Liver (tissue), 3 donors: ENCODE measurements at regions not wholly inside any gene's neighbourhood (a gene's known extent, or its start where the extent isn't known, plus 50 kb on each side); places are given as distances from the start of the nearest gene placed in this dataset.

Source experiments
- JUND ChIP-seq, 2 donors: IDR thresholded peaks; 2 replicates each; pipeline ENCODE4 v1.6.1; 2016; ENCODE audit warnings: antibody characterized with exemption in 2 of 2
- SP1 ChIP-seq: IDR thresholded peaks from 2 replicates; pipeline ENCODE4 v1.6.1; 2018; ENCODE audit warnings: antibody characterized with exemption, mild to moderate bottlenecking
- YY1 ChIP-seq: IDR thresholded peaks from 2 replicates; pipeline ENCODE4 v1.6.1; 2016; ENCODE audit warnings: antibody characterized with exemption, mild to moderate bottlenecking
- TF ChIP-seq, protein P1 (sequence below): fragments of 150-350 bp; IDR thresholded peaks from 2 replicates; pipeline ENCODE4 v1.5.1; 2017; ENCODE audit warnings: improper control_type of control experiment, low read depth, low read length; ENCODE audit not compliant: missing input control
- TF ChIP-seq, protein P2 (sequence below): IDR thresholded peaks from 2 replicates; pipeline ENCODE4 v1.6.1; 2016; ENCODE audit warnings: antibody characterized with exemption, mild to moderate bottlenecking
- TF ChIP-seq, protein P3 (sequence below): IDR thresholded peaks from 2 replicates; pipeline ENCODE4 v1.6.1; 2016; ENCODE audit warnings: antibody characterized with exemption
- donor health status: healthy.
- donor health status: healthy.

DNA sequence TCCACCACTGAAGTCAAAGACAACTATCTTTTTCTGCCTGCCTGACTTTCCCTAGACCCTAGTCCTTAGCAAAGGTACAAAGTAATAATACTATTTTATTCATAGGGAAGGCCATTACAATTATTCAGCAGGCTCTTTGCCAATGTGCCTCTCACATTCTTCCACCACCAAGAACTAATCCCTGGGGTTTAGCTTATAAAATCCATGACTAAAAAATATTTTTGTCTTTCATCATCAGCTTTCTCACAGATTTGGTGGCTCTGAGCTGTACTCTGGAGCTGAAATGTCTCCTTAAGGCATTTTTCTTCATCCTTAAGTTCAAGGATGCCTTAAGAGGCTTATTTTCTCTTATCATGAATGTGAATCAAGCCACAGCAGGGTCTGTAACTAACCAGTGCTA, 96.1 kb downstream of the OXGR1 start:
- TF ChIP-seq, protein P1, sequence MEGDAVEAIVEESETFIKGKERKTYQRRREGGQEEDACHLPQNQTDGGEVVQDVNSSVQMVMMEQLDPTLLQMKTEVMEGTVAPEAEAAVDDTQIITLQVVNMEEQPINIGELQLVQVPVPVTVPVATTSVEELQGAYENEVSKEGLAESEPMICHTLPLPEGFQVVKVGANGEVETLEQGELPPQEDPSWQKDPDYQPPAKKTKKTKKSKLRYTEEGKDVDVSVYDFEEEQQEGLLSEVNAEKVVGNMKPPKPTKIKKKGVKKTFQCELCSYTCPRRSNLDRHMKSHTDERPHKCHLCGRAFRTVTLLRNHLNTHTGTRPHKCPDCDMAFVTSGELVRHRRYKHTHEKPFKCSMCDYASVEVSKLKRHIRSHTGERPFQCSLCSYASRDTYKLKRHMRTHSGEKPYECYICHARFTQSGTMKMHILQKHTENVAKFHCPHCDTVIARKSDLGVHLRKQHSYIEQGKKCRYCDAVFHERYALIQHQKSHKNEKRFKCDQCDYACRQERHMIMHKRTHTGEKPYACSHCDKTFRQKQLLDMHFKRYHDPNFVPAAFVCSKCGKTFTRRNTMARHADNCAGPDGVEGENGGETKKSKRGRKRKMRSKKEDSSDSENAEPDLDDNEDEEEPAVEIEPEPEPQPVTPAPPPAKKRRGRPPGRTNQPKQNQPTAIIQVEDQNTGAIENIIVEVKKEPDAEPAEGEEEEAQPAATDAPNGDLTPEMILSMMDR, result no peak
- no peak for TF ChIP-seq JUND (IDR thresholded peaks at IDR 0.05)
- no peak for TF ChIP-seq SP1
- TF ChIP-seq YY1, result no peak
- TF ChIP-seq, protein P2, sequence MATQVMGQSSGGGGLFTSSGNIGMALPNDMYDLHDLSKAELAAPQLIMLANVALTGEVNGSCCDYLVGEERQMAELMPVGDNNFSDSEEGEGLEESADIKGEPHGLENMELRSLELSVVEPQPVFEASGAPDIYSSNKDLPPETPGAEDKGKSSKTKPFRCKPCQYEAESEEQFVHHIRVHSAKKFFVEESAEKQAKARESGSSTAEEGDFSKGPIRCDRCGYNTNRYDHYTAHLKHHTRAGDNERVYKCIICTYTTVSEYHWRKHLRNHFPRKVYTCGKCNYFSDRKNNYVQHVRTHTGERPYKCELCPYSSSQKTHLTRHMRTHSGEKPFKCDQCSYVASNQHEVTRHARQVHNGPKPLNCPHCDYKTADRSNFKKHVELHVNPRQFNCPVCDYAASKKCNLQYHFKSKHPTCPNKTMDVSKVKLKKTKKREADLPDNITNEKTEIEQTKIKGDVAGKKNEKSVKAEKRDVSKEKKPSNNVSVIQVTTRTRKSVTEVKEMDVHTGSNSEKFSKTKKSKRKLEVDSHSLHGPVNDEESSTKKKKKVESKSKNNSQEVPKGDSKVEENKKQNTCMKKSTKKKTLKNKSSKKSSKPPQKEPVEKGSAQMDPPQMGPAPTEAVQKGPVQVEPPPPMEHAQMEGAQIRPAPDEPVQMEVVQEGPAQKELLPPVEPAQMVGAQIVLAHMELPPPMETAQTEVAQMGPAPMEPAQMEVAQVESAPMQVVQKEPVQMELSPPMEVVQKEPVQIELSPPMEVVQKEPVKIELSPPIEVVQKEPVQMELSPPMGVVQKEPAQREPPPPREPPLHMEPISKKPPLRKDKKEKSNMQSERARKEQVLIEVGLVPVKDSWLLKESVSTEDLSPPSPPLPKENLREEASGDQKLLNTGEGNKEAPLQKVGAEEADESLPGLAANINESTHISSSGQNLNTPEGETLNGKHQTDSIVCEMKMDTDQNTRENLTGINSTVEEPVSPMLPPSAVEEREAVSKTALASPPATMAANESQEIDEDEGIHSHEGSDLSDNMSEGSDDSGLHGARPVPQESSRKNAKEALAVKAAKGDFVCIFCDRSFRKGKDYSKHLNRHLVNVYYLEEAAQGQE, result no peak
- TF ChIP-seq, protein P3, sequence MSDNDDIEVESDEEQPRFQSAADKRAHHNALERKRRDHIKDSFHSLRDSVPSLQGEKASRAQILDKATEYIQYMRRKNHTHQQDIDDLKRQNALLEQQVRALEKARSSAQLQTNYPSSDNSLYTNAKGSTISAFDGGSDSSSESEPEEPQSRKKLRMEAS, result no peak
